Stimulated activated CD4-positive, alpha-beta T cell treated with anti-CD3 and anti-CD28 coated beads, Interleukin-2, amount 100 ng/mL, for 24 hours (primary cell): ENCODE measurements at regions not wholly inside any gene's neighbourhood (a gene's known extent, or its start where the extent isn't known, plus 50 kb on each side); places are given as distances from the start of the nearest gene placed in this dataset.

Experiments
- DNase-seq, 2 donors: peaks; one replicate each; pipeline ENCODE4 v3.0.0-alpha.2; 2020

DNA sequence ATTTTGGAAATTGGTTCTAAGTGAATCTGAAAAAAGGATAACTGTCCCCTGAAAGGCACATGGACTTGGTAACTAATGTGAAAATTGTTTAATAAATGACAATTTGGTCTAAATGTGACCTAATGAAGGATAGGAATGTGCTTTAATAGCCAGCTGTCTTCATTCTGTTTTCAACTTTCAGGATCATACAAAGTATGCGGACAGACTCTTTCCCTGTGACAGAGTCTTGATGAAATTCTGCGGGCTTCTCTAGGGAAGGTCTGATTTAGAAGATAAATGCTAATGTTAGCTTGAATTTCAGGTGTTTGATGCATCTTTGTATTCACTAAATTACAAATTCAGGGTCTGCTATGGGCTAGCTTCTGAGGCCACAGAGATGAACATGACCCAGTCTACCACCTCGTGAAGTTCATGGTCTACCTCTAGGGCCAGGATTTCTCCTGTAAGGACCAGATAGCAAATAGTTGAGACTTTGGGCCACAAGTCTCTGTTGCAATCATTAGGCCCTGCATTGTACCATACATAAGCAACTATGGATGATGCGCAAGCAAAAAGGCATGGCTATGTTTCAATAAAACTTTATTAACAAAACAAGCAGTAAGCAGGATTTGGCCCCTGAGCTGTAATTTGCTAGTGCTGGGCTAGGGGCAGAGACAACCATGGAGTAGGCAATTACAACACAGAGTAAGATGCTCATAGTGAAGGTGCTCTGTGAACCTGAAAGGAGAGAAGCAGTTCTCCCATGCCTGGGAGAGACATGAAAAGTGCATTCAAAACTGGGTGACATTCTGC lies 368.6 kb downstream of the INHBA start:
- no peak for DNase-seq

GRCh38 chr7:41333511-41333910 lies 369.4 kb downstream of the INHBA start:
- DNase-seq, result no peak

DNA sequence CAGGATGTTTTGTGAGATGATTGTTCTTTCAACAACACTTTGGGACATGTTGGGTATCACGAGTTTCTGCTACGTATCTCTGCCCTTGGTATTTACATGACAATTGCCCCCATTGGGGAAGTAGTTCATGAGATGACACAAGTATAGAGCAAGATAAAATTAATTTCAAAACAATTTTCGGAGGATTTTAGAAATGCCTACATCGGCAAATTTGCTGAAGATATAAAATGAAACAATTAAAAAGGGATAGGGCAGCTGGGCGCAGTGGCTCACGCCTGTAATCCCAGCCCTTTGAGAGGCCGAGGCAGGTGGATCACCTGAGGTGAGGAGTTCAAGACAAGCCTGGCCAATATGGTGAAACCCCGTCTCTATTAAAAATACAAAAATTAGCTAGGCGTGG lies 371.7 kb downstream of the INHBA start:
- DNase-seq, result no peak

DNA sequence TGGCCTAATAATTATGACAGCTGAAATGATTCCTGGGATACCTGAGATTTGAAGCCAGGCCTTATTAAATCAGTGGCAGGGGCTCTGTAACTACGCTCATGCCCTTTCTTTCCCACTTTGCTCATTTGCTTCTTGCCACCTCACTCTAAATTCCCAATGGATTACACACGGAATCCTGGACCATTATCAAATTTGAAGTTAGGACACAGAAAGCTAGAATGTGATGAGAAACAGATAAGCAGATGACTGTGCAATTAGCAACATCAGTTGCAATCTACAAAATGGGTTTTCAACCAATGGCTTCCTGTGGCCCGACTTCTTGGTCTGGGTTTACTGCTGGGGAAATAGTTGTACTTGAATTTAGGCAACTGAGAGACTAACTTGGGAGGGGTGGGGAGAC lies 374.3 kb downstream of the INHBA start:
- no peak for DNase-seq

DNA sequence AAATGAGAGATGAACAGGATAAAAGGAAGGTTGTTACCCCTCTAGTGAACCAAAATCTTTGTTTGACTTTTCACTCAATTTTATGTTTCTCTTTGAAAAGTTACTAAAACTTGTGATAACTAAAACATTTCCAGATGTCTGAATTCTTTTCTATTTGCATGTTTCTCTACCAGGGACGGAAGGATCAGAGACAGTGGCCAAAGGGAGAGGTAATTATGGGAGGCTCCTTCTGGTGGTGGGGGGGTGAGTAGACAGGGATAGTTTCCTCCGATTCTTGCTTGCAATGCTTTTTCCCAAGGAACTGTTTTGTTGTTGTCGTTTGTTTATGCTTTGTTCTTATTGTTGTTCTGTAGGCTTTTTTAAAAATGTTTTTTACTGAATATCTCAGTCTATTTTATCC lies 374.8 kb downstream of the INHBA start:
- DNase-seq, result no peak

DNA sequence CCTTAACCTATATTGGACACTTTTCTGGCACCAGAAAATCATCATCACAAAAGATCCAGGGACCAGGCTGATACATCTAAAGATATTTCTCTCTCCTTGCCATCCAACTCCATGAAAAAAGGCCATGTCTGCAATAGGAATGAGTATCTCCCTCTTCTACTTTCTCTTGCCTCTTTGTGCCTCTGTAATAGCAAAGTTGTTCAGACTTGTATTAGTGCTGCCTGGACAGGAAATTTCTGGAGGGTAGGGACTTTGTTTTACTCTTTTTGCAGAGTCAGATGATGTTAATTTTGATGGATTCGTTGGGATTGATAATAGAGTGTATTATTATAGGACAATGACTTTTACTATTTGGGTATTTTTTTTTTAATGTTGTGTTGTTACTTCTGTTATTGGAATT lies 376.3 kb downstream of the INHBA start:
- DNase-seq, result no peak

DNA sequence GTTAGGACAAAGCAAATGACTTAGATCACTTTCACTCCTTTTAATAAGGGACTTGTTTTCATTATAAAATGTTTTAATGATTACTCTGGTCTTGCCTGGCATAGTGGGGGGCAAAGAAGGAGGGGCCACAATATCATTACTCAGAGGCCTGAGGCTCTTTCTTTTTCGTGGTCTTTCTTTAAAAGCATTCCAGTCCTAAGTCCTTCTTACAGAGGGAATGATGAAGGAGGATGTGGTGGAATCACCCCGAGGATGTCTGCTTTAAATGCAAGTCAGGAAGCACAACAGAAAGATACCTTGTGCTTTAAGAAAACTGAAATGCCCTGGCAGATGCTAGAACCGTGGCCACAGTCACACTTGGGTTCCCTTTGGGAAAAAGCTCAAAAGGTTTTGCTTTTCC lies 379.1 kb downstream of the INHBA start:
- no peak for DNase-seq

DNA sequence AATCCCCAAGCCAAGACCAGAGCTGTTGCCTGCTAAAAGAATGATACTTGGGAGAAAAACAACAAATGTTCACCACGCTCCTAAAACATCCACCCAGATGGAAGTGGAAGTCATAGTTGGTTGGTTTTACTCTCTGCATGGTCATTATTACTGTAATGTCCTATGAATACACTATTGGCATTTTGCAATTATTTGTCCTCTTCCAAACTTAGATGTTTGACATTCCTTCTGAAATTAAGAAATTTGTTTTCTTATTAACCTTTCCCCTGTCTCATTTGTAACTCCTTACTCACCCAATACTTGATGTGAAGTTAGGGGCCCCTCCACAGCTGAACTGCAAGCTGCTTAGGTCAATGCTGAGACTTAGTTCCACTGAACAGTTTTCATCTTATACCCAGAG lies 383.3 kb downstream of the INHBA start:
- no peak for DNase-seq

GRCh38 chr7:41316410-41316809 lies 386.5 kb downstream of the INHBA start:
- no peak for DNase-seq

- no peak for DNase-seq
Observed at GRCh38 chr7:41315764-41316163, 387.1 kb downstream of the INHBA start.

DNA sequence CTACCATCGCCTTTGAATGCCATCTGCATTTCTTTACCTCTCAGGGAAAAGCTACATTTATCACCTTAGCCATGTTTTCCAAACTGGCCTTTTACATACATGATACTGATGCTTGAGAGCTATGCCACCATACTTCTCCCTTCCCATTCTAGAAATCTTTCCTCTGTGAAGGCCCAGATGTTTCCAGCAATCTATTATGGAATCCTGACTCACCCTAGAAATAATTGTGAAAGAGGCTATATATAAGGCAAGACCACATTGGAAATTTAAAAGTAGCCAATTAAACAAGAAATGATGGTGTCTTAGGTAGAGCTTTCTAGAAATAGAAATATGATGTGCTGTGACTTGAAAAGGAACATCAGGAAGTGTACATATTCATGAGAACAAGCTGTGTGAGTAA lies 389.7 kb downstream of the INHBA start:
- DNase-seq, result no peak

- DNase-seq, result no peak
Observed at GRCh38 chr7:41312235-41312634, 390.7 kb downstream of the INHBA start.

- DNase-seq, result no peak
Observed at GRCh38 chr7:41311301-41311700, 391.6 kb downstream of the INHBA start.

DNA sequence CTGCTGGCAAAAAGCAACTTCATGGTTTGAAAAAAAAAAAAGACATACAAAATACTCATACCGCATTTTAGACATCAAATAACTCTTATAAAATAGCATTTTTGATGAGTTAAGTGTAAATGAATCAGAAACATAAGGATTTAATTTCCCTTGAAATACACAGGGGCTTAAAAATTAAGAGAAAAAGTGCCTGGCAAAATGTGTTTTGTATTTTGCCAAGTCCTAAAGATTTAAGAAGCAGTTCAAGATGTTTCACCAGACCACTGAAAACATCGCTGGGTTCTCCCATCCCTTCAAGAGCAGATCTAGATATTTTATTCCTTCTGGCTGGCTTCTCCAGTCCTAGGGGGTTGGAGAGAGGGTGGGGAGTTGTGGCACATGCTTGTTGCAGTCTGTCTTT lies 396.4 kb downstream of the INHBA start:
- DNase-seq, result no peak

DNA sequence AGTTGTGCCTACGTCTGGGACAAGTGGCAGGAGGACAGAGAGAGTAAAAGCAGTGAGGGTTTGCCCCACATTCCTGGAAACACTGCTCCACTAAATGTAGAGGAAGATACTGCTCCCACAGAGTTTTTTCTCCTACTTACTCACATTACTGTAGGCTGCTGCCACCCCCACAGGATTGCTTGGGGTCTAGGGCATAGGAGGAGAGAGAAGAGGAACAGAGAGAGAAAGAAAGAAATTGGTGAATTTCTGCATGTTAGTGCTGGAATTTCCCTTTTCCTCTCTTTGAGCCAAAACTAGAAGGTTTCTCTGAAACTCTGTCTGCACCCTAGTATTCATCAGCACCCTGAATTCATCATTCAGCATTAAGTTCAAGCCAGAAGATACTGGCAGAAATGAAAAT lies 397.9 kb downstream of the INHBA start:
- DNase-seq, result no peak

GRCh38 chr7:41303709-41304108 lies 399.2 kb downstream of the INHBA start:
- no peak for DNase-seq

DNA sequence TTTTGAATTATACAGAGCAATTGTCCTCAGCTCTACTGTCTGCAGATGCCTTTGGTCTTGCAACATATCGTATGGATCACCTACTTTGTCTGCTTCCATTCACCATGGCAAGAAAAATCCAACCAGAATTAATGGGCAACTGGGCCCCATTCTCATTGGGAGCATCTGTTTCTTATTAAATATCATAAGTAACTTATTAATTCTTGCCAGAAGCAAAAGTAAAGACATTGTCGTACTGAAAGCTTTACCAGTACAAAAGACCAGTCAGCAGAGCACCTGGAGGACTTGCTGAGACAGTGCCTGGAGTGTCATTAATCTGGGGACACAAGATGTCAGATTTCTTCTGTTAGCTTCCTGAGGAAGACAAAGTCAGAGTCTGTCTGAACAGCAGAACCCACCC lies 404.5 kb downstream of the INHBA start:
- no peak for DNase-seq

DNA sequence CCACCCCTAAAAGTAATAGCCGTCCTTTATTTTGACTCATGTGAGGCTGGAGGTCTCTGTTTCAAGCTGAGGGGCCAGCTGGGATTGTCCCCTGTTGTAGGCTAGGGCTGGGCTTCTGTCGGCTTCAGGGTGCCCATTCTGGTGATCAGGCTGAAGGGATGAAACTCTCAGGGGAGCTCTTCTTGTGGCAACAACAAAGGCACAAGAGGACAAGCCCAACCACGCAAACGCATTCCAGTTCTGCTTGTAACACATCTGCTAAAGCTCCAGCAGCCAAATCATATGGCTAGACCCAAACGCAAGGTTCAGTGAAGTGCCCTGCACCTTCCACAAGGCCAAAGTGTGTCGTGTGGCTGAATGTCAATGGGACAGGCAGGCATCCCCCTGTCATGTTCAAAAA lies 405.7 kb downstream of the INHBA start:
- DNase-seq, result no peak

DNA sequence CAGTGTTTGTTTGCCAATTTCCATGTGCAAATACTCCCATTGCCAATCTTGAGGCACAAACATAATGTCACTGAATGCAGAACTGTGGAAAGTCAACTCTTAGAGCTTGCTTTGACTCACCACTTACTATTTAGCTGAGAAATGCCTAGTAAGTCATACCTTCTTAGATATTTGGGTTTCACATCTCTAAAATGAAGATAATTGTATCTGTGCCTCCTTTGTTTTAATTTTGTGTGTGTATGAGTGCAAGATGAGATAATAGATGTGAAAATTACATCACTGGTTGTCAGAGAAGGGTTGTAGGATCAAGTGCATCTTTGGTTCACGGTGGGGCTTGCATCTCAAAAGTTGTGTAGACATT lies 407.5 kb downstream of the INHBA start:
- DNase-seq, result no peak

- no peak for DNase-seq
Observed at GRCh38 chr7:41294556-41295454, 408.1 kb downstream of the INHBA start.

DNA sequence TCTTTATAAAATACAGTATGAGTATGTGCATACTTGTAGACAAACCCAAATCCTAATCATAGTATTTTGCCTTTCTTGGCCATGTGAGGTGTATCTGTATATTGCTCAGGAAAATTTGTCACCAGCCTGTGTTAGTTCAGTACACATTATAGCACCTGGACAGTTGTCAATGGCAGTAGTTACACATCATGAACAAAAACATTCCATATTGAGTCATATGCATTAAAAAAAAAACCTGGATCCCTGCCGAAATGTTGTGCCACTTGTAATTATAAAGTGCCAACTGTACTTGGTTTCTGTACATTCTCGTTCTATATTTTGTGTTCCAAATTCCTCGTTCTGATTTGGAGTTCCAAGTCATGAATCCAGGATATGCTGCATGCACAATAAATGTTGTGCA lies 410.4 kb downstream of the INHBA start:
- no peak for DNase-seq

GRCh38 chr7:41287559-41288335 lies 415.1 kb downstream of the INHBA start:
- DNase-seq, result no peak

- DNase-seq, result no peak
Observed at GRCh38 chr7:41280491-41280890, 422.4 kb downstream of the INHBA start.

DNA sequence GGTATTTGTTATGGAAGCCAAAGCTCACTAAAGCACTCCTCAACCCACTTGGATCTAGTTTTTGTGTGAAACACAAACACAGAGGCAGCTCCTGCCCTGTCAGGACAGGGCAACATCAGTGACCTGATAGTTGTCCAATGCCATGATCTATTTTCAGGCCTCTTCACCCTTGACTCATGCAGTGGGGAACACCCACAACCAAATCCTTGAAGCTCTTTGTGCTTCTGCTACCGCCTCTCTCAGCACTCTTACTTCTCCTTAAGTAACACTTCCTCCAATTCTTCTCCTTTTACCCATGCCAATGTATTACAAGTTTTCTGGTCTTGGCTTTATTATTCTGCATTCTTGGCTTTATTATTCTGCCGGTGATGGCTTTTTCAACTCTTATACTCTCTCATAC lies 425.3 kb downstream of the INHBA start:
- DNase-seq, result no peak
